Vagina (tissue), 2 donors: ENCODE measurements at regions not wholly inside any gene's neighbourhood (a gene's known extent, or its start where the extent isn't known, plus 50 kb on each side); places are given as distances from the start of the nearest gene placed in this dataset.
"Not testable (repeated sequence)": the region's sequence is repeated elsewhere in the genome, so short reads cannot be mapped to it uniquely, and the experiment has no call there.

ENCODE experiments used
- DNase-seq, 2 donors: peaks; one replicate each; pipeline ENCODE4 v3.0.0-alpha.2; 2017; ENCODE audit errors: extremely low spot score in 2 of 2
- H3K27ac ChIP-seq: fragments of 200-600 bp; sonication (generic); one replicate; pipeline ENCODE4 v1.5.1; 2019
- H3K27me3 ChIP-seq: fragments of 200-600 bp; sonication (generic); one replicate; pipeline ENCODE4 v1.5.1; 2019
- H3K36me3 ChIP-seq, 2 donors: fragments of 200-600 bp; sonication (generic); one replicate each; pipeline ENCODE4 v1.5.1; 2017 to 2019
- H3K4me1 ChIP-seq: fragments of 200-600 bp; sonication (generic); one replicate; pipeline ENCODE4 v1.5.1; 2019
- H3K4me3 ChIP-seq, 2 donors: fragments of 200-600 bp; sonication (generic); 1 replicate in 1 of 2; 2 replicates in 1 of 2; pipeline ENCODE4 v1.5.1; 2016 to 2019
- H3K9me3 ChIP-seq: fragments of 200-600 bp; sonication (generic); one replicate; pipeline ENCODE4 v1.5.1; 2019
- POLR2A ChIP-seq, 2 donors: fragments of 450-650 bp; IDR thresholded peaks; one replicate each; pipeline ENCODE4 v1.6.1; 2017; ENCODE audit warnings: antibody characterized with exemption in 2 of 2, mild to moderate bottlenecking in 2 of 2, moderate library complexity in 2 of 2
- POLR2AphosphoS5 ChIP-seq, 2 donors: sonication (generic); formaldehyde crosslinking; IDR thresholded peaks; one replicate each; pipeline ENCODE4 v1.9.0; 2017; ENCODE audit warnings: antibody characterized with exemption in 2 of 2, mild to moderate bottlenecking in 2 of 2, low read depth in 1 of 2; ENCODE audit not compliant: insufficient read depth in 1 of 2
- intact Hi-C: fragments of 100-400 bp; cut with DNase I; formaldehyde crosslinking; loops from one replicate; pipeline ENCODE4 v1.15.1; 2023
- TF ChIP-seq, protein P1 (sequence below), 3 experiments: fragments of 450-650 bp in 2 of 3; fragments of 200-600 bp in 1 of 3; sonication (generic) in 1 of 3; IDR thresholded peaks; one replicate each; pipeline ENCODE4 v1.5.1; 2017 to 2019; ENCODE audit warnings: antibody characterized with exemption in 3 of 3, mild to moderate bottlenecking in 2 of 3, moderate library complexity in 2 of 3

- Histone ChIP-seq H3K36me3 (no peaks in the 10 kb centered on the region), H3K4me3 (no peak overlapping the region), H3K27ac (no peak overlapping the region), H3K4me1 (peaks cover 11% of the 10 kb centered on the region), H3K9me3 (no peaks in the 10 kb centered on the region), H3K27me3 (no peaks in the 10 kb centered on the region)
- no peak for DNase-seq
- TF ChIP-seq, protein P1, sequence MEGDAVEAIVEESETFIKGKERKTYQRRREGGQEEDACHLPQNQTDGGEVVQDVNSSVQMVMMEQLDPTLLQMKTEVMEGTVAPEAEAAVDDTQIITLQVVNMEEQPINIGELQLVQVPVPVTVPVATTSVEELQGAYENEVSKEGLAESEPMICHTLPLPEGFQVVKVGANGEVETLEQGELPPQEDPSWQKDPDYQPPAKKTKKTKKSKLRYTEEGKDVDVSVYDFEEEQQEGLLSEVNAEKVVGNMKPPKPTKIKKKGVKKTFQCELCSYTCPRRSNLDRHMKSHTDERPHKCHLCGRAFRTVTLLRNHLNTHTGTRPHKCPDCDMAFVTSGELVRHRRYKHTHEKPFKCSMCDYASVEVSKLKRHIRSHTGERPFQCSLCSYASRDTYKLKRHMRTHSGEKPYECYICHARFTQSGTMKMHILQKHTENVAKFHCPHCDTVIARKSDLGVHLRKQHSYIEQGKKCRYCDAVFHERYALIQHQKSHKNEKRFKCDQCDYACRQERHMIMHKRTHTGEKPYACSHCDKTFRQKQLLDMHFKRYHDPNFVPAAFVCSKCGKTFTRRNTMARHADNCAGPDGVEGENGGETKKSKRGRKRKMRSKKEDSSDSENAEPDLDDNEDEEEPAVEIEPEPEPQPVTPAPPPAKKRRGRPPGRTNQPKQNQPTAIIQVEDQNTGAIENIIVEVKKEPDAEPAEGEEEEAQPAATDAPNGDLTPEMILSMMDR (IDR thresholded peaks at IDR 0.05) = no peak
- TF ChIP-seq POLR2AphosphoS5 (IDR thresholded peaks at IDR 0.05; ENCODE audit: insufficient read depth in 1 of 2, low read depth in 1 of 2) (no peak), POLR2A (IDR thresholded peaks at IDR 0.05) (no peak)
- intact Hi-C loops = no loop called here
These were observed 61.2 kb upstream of the ABLIM1 start for GRCh38 chr10:114719311-114719710.

- DNase-seq, H3K27me3 ChIP-seq, H3K4me3 ChIP-seq, intact Hi-C loops, H3K27ac ChIP-seq, H3K4me1 ChIP-seq, H3K36me3 ChIP-seq, H3K9me3 ChIP-seq: not testable (repeated sequence)
These were observed 61.9 kb upstream of the ABLIM1 start for GRCh38 chr10:114720023-114720422.

DNA sequence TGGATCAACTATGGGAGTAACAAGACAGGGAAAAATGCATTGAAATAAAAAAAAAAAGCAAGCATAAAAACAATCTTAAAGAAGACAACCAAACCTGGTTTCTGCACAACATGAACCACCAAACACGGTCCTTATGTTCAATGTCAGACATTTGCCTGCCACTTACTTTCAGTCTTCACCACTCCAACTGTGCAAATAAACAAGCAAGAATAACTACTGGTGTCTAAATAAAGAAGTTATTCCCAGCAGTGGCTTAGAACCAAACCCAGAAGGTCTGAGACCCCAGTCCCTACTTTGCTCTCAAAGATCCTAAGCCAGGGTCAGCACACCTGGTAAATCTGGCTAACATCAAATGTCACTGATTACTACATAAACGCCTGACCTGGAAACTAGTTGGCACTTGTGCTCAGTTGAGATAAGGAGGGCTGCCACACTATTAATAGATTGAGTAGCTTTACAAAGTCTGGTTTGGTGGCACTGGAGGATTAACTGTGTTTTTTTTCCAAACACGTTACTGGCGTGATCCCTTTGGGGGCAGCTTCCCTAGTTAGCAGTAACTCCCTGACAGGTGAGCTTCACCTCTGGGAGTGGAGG, 62.7 kb upstream of the ABLIM1 start:
- H3K36me3 ChIP-seq = no peaks in the 10 kb centered on the region
- H3K9me3 ChIP-seq = no peaks in the 10 kb centered on the region
- H3K4me3 ChIP-seq = no peak overlapping the region
- no peaks in the 10 kb centered on the region for H3K4me1 ChIP-seq
- no peaks in the 10 kb centered on the region for H3K27me3 ChIP-seq
- H3K27ac ChIP-seq = no peak overlapping the region
- DNase-seq = no peak
- intact Hi-C loops = no loop called here
- TF ChIP-seq POLR2AphosphoS5 (IDR thresholded peaks at IDR 0.05; ENCODE audit: insufficient read depth in 1 of 2, low read depth in 1 of 2) (no peak), POLR2A (IDR thresholded peaks at IDR 0.05) (no peak)
- TF ChIP-seq, protein P1 (IDR thresholded peaks at IDR 0.05) = no peak

GRCh38 chr10:114722136-114722535, 64.1 kb upstream of the ABLIM1 start:
- H3K9me3 ChIP-seq, H3K27ac ChIP-seq, H3K4me3 ChIP-seq, H3K36me3 ChIP-seq, H3K4me1 ChIP-seq, DNase-seq, H3K27me3 ChIP-seq, intact Hi-C loops: not testable (repeated sequence)

DNA sequence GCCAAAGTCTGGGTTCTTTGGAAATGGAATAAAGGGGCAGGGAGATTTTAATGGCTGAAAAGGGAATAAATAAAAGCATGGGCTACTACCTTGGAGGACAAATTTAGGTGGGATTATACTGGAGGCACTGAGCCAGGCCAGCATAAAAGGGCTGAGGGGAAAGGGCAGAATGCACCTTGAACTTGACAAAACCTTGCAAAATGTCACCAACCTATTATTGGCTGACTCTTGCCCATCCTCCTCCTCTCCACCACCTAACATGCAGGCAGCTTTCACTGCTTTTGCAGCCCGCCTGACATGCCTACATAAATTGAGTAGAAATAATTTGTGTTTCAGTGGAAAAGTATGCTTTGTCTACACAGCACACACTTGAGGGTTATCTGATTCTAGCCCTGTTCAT, 65.3 kb upstream of the ABLIM1 start:
- Histone ChIP-seq H3K4me3 (no peak overlapping the region), H3K9me3 (no peaks in the 10 kb centered on the region), H3K4me1 (no peaks in the 10 kb centered on the region), H3K36me3 (no peaks in the 10 kb centered on the region), H3K27me3 (no peaks in the 10 kb centered on the region), H3K27ac (no peak overlapping the region)
- intact Hi-C loops = no loop called here
- no peak for DNase-seq
- TF ChIP-seq POLR2A (IDR thresholded peaks at IDR 0.05) (no peak), POLR2AphosphoS5 (IDR thresholded peaks at IDR 0.05; ENCODE audit: insufficient read depth in 1 of 2, low read depth in 1 of 2) (no peak)
- TF ChIP-seq, protein P1 (IDR thresholded peaks at IDR 0.05) = no peak

GRCh38 chr10:114723991-114724715, 66.1 kb upstream of the ABLIM1 start:
- DNase-seq = no peak
- H3K36me3 ChIP-seq = no peaks in the 10 kb centered on the region
- H3K9me3 ChIP-seq = no peaks in the 10 kb centered on the region
- H3K4me3 ChIP-seq = no peak overlapping the region
- H3K27ac ChIP-seq = no peak overlapping the region
- TF ChIP-seq POLR2A (IDR thresholded peaks at IDR 0.05) (no peak), POLR2AphosphoS5 (IDR thresholded peaks at IDR 0.05; ENCODE audit: insufficient read depth in 1 of 2, low read depth in 1 of 2) (no peak)
- TF ChIP-seq, protein P1 (IDR thresholded peaks at IDR 0.05) = no peak
- intact Hi-C loops = no loop called here
- no peaks in the 10 kb centered on the region for H3K4me1 ChIP-seq
- no peaks in the 10 kb centered on the region for H3K27me3 ChIP-seq
